ENCODE measurements at regions not wholly inside any gene's neighbourhood (a gene's known extent, or its start where the extent isn't known, plus 50 kb on each side); places are given as distances from the start of the nearest gene placed in this dataset.

- no peak for DNase-seq (ENCODE audit: low spot score)
- in situ Hi-C loops (cut with MboI; ENCODE audit: low sequenced_read_pairs, unreplicated experiment), result no loop called here
- no peak for TF ChIP-seq CTCF (IDR thresholded peaks at IDR 0.05; ENCODE audit: borderline replicate concordance, control extremely low read depth, extremely low read depth, insufficient read depth, missing control alignments)
Observed at GRCh38 chr11:45431046-45432018, 145.2 kb upstream of the SYT13 start.

- TF ChIP-seq CTCF (IDR thresholded peaks at IDR 0.05; ENCODE audit: borderline replicate concordance, control extremely low read depth, extremely low read depth, insufficient read depth, missing control alignments), result no peak
- no peak for DNase-seq (ENCODE audit: low spot score)
- in situ Hi-C loops (cut with MboI; ENCODE audit: low sequenced_read_pairs, unreplicated experiment), result no loop called here
Observed at GRCh38 chr11:45430361-45430760, 144.2 kb upstream of the SYT13 start.

GRCh38 chr11:45429719-45430118 is 143.6 kb upstream of the SYT13 start:
- no peak for DNase-seq (ENCODE audit: low spot score)
- in situ Hi-C loops (cut with MboI; ENCODE audit: low sequenced_read_pairs, unreplicated experiment), result no loop called here
- TF ChIP-seq CTCF (IDR thresholded peaks at IDR 0.05; ENCODE audit: borderline replicate concordance, control extremely low read depth, extremely low read depth, insufficient read depth, missing control alignments), result no peak

GRCh38 chr11:45428541-45429230 is 142.5 kb upstream of the SYT13 start:
- DNase-seq (ENCODE audit: low spot score), result no peak
- in situ Hi-C loops (cut with MboI; ENCODE audit: low sequenced_read_pairs, unreplicated experiment), result no loop called here
- TF ChIP-seq CTCF (IDR thresholded peaks at IDR 0.05; ENCODE audit: borderline replicate concordance, control extremely low read depth, extremely low read depth, insufficient read depth, missing control alignments), result no peak

- in situ Hi-C loops (cut with MboI; ENCODE audit: low sequenced_read_pairs, unreplicated experiment), result no loop called here
- no peak for DNase-seq (ENCODE audit: low spot score)
- TF ChIP-seq CTCF (IDR thresholded peaks at IDR 0.05; ENCODE audit: borderline replicate concordance, control extremely low read depth, extremely low read depth, insufficient read depth, missing control alignments), result no peak
Observed at GRCh38 chr11:45428116-45428515, 142.0 kb upstream of the SYT13 start.

- no peak for DNase-seq (ENCODE audit: low spot score)
- no peak for TF ChIP-seq CTCF (IDR thresholded peaks at IDR 0.05; ENCODE audit: borderline replicate concordance, control extremely low read depth, extremely low read depth, insufficient read depth, missing control alignments)
- in situ Hi-C loops (cut with MboI; ENCODE audit: low sequenced_read_pairs, unreplicated experiment), result no loop called here
Observed at GRCh38 chr11:45424411-45425180, 138.5 kb upstream of the SYT13 start.

Measured in GM13976 (cell line).